HCT116 (cell line): ENCODE measurements at regions not wholly inside any gene's neighbourhood (a gene's known extent, or its start where the extent isn't known, plus 50 kb on each side); places are given as distances from the start of the nearest gene placed in this dataset.

Source experiments
- ATAC-seq: fragments of 200-7000 bp; cut with Tn5 transposase; 2 replicates; pipeline ENCODE4 v1.9.1; 2020; ENCODE audit warnings: mild to moderate bottlenecking, moderate library complexity
- BruUV-seq: library from RNA; stranded (reverse); fragments of 400-500 nt; replicated peaks from 2 replicates; lab custom pipeline; 2021; lab: Mats Ljungman, UMichigan
- CTCF ChIA-PET: fragments of 300-600 bp; sonication (Branson Sonifier 250); formaldehyde crosslinking; loops from one replicate; lab custom pipeline; 2021; ENCODE audit warnings: antibody characterized with exemption; lab: Charles Lee
- POLR2A ChIA-PET: fragments of 300-600, 350-600 bp; sonication (Branson Sonifier 250); formaldehyde crosslinking; loops from one replicate; lab custom pipeline; 2021; ENCODE audit warnings: antibody characterized with exemption; lab: Charles Lee
- RAD21 ChIA-PET, 2 experiments: fragments of 300-600 bp; sonication (Branson Sonifier 250); formaldehyde crosslinking; loops; one replicate each; lab custom pipeline; 2023; ENCODE audit warnings: low total read pairs in 2 of 2; ENCODE audit not compliant: uncharacterized antibody in 2 of 2, unreplicated experiment in 2 of 2, low non-redundant PET in 1 of 2; lab: Charles Lee
- DNase-seq: peaks from one replicate; pipeline ENCODE4 v3.0.0-alpha.2; 2010; ENCODE audit warnings: low read depth, low spot score
- H2AFZ ChIP-seq: fragments of 200-600 bp; shearing (Covaris generic), sonication (generic); 2 replicates; pipeline ENCODE4 v1.6.1; 2017; ENCODE audit warnings: low read depth, mixed run types, mixed read lengths, antibody characterized with exemption, low read length; ENCODE audit not compliant: poor library complexity, severe bottlenecking
- H3K27ac ChIP-seq: 2 replicates; pipeline ENCODE4 v1.5.1; 2012; ENCODE audit warnings: low read depth, low read length
- H3K27me3 ChIP-seq: fragments of 200-600 bp; sonication (generic); 2 replicates; pipeline ENCODE4 v1.6.1; 2016; ENCODE audit warnings: mixed run types, low read length, mixed read lengths; ENCODE audit not compliant: insufficient read depth
- H3K36me3 ChIP-seq, 2 experiments: fragments of 200-500 bp in 1 of 2; fragments of 200-600 bp in 1 of 2; sonication (Bioruptor generic) in 1 of 2; sonication (generic) in 1 of 2; 2 replicates each; pipeline versions ENCODE4 v1.5.1 to v1.6.1; 2014 to 2016; ENCODE audit warnings: low read length in 2 of 2, inconsistent platforms in 1 of 2, mixed read lengths in 1 of 2, mixed run types in 1 of 2; ENCODE audit not compliant: insufficient read depth in 2 of 2, control insufficient read depth in 1 of 2
- H3K4me1 ChIP-seq, 2 experiments: fragments of 200-600 bp in 1 of 2; sonication (generic) in 1 of 2; 2 replicates each; pipeline versions ENCODE4 v1.5.1 to v1.6.1; 2012 to 2017; ENCODE audit warnings: low read length in 2 of 2, inconsistent platforms in 1 of 2, mild to moderate bottlenecking in 1 of 2, mixed read lengths in 1 of 2, mixed run types in 1 of 2, moderate library complexity in 1 of 2; ENCODE audit not compliant: insufficient read depth in 2 of 2, control insufficient read depth in 1 of 2
- H3K4me2 ChIP-seq: fragments of 200-600 bp; sonication (generic); 2 replicates; pipeline ENCODE4 v1.6.1; 2017; ENCODE audit warnings: mixed run types, low read length, mixed read lengths
- H3K4me3 ChIP-seq, 2 experiments: fragments of 200-600 bp in 1 of 2; sonication (generic) in 1 of 2; replicated peaks in 1 of 2; 2 replicates each; pipeline ENCODE4 v1.5.1; 2011 to 2016; ENCODE audit warnings: low read length in 2 of 2, control low read depth in 1 of 2, low read depth in 1 of 2, mild to moderate bottlenecking in 1 of 2, mixed read lengths in 1 of 2, mixed run types in 1 of 2
- H3K79me2 ChIP-seq: fragments of 200-600 bp; sonication (generic); 2 replicates; pipeline ENCODE4 v1.6.1; 2017; ENCODE audit warnings: mild to moderate bottlenecking, mixed run types, low read length, moderate library complexity, mixed read lengths; ENCODE audit not compliant: insufficient read depth
- H3K9ac ChIP-seq: fragments of 200-600 bp; sonication (generic); 2 replicates; pipeline ENCODE4 v1.6.1; 2016; ENCODE audit warnings: low read length, mixed read lengths
- H3K9me2 ChIP-seq: fragments of 200-600 bp; sonication (generic), shearing (Covaris generic); 2 replicates; pipeline ENCODE4 v1.6.1; 2017; ENCODE audit warnings: mixed run types, mild to moderate bottlenecking, moderate library complexity; ENCODE audit not compliant: insufficient read depth
- H3K9me3 ChIP-seq, 2 experiments: fragments of 200-500 bp in 1 of 2; fragments of 200-600 bp in 1 of 2; sonication (Bioruptor generic) in 1 of 2; sonication (generic) in 1 of 2; 2 replicates each; pipeline ENCODE4 v1.6.1; 2014 to 2017; ENCODE audit warnings: low read length in 2 of 2, mixed read lengths in 2 of 2, inconsistent platforms in 1 of 2, low read depth in 1 of 2, mild to moderate bottlenecking in 1 of 2, mixed run types in 1 of 2, moderate library complexity in 1 of 2; ENCODE audit not compliant: control insufficient read depth in 1 of 2, insufficient read depth in 1 of 2
- H4K20me1 ChIP-seq: fragments of 200-600 bp; sonication (generic), shearing (Covaris generic); 2 replicates; pipeline ENCODE4 v1.6.1; 2017; ENCODE audit warnings: mixed run types, mild to moderate bottlenecking, moderate library complexity; ENCODE audit not compliant: insufficient read depth
- CBX3 ChIP-seq: IDR thresholded peaks from 2 replicates; pipeline ENCODE4 v1.6.1; 2012; ENCODE audit warnings: low read depth
- CEBPB ChIP-seq: IDR thresholded peaks from 2 replicates; pipeline ENCODE4 v1.6.1; 2012; ENCODE audit warnings: low read depth
- EZH2 ChIP-seq: fragments of 200-600 bp; sonication (generic); IDR thresholded peaks from 2 replicates; pipeline ENCODE4 v1.6.1; 2017; ENCODE audit warnings: antibody characterized with exemption, mixed run types
- FOSL1 ChIP-seq: IDR thresholded peaks from 2 replicates; pipeline ENCODE4 v1.6.1; 2012; ENCODE audit warnings: low read depth
- POLR2A ChIP-seq: IDR thresholded peaks from 2 replicates; pipeline ENCODE4 v1.7.0; 2011; ENCODE audit warnings: borderline replicate concordance; ENCODE audit not compliant: insufficient read depth, insufficient read length; ENCODE audit errors: extremely low read depth
- POLR2AphosphoS5 ChIP-seq: IDR thresholded peaks from 2 replicates; pipeline ENCODE4 v1.6.1; 2011; ENCODE audit warnings: mild to moderate bottlenecking, low read depth, low read length, moderate library complexity
- RAD21 ChIP-seq: IDR thresholded peaks from 2 replicates; pipeline ENCODE4 v1.6.1; 2012; ENCODE audit warnings: low read depth, mild to moderate bottlenecking
- SIN3A ChIP-seq: IDR thresholded peaks from 2 replicates; pipeline ENCODE4 v1.6.1; 2012; ENCODE audit warnings: low read depth
- SP1 ChIP-seq: IDR thresholded peaks from 2 replicates; pipeline ENCODE4 v1.6.1; 2012; ENCODE audit warnings: low read depth
- YY1 ChIP-seq: IDR thresholded peaks from 2 replicates; pipeline ENCODE4 v1.6.1; 2011; ENCODE audit warnings: low read length, low read depth, moderate library complexity, mild to moderate bottlenecking; ENCODE audit not compliant: insufficient replicate concordance; ENCODE audit errors: extremely low read depth
- ZFX ChIP-seq: fragments of 450-650 bp; IDR thresholded peaks from 2 replicates; pipeline ENCODE4 v1.6.1; 2017
- intact Hi-C: fragments of 100-400 bp; cut with micrococcal nuclease; formaldehyde crosslinking; loops from 2 replicates; pipeline ENCODE4 v1.10.0; 2022
- TF ChIP-seq, protein P1 (sequence below): IDR thresholded peaks from 2 replicates; pipeline ENCODE4 v1.6.1; 2012
- TF ChIP-seq, protein P2 (sequence below): IDR thresholded peaks from 2 replicates; pipeline ENCODE4 v1.6.1; 2012; ENCODE audit warnings: low read depth
- TF ChIP-seq, protein P3 (sequence below), 3 experiments: fragments of 200-600 bp in 1 of 3; sonication (generic) in 1 of 3; IDR thresholded peaks in 2 of 3; conservative IDR thresholded peaks in 1 of 3; 2 replicates each; pipeline ENCODE4 v1.5.1; 2012 to 2017; ENCODE audit warnings: low read depth in 2 of 3, low read length in 2 of 3, antibody characterized with exemption in 1 of 3, borderline replicate concordance in 1 of 3, control low read depth in 1 of 3, mild to moderate bottlenecking in 1 of 3, mixed read lengths in 1 of 3, mixed run types in 1 of 3, moderate library complexity in 1 of 3; ENCODE audit not compliant: insufficient read depth in 1 of 3
- TF ChIP-seq, protein P4 (sequence below): IDR thresholded peaks from 2 replicates; pipeline ENCODE4 v1.6.1; 2011; ENCODE audit warnings: mild to moderate bottlenecking, low read length, moderate library complexity; ENCODE audit not compliant: insufficient replicate concordance; ENCODE audit errors: extremely low read depth

DNA sequence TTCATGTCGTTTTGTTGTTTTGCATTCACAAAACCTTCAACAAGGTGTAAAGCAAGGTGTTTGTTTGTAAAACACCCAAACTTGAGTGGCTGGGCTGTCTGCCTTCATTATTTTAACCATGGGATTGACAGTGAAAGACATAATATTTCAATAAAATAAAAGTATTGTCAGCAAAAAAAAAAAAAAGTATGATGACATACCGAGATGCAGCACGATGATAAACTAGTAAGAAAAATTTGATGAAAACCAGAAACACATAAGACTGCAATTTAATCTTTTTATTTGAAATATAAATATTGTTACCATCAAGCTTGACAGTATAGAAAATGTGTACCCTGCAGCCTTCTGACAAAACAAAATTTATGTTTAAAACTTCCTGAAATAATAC is 419.3 kb upstream of the DYNLRB2 start:
- Histone ChIP-seq H3K4me2 (no peak overlapping the region), H4K20me1 (no peaks in the 10 kb centered on the region), H2AFZ (no peak overlapping the region), H3K27me3 (no peaks in the 10 kb centered on the region), H3K4me3 (no peak overlapping the region), H3K27ac (no peak overlapping the region), H3K9me3 (peaks cover 52 to 71% of the 10 kb centered on the region in 2 experiments; a peak in 3 of 4 replicates), H3K36me3 (no peaks in the 10 kb centered on the region), H3K4me1 (no peaks in the 10 kb centered on the region), H3K9ac (no peak overlapping the region), H3K9me2 (no peaks in the 10 kb centered on the region), H3K79me2 (no peaks in the 10 kb centered on the region)
- TF ChIP-seq SP1 (no peak), POLR2AphosphoS5 (no peak), CEBPB (no peak), SIN3A (no peak), CBX3 (no peak), ZFX (no peak), YY1 (no peak), EZH2 (no peak), POLR2A (no peak), FOSL1 (no peak), RAD21 (no peak)
- TF ChIP-seq, protein P1, sequence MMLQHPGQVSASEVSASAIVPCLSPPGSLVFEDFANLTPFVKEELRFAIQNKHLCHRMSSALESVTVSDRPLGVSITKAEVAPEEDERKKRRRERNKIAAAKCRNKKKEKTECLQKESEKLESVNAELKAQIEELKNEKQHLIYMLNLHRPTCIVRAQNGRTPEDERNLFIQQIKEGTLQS = no peak
- TF ChIP-seq, protein P2, sequence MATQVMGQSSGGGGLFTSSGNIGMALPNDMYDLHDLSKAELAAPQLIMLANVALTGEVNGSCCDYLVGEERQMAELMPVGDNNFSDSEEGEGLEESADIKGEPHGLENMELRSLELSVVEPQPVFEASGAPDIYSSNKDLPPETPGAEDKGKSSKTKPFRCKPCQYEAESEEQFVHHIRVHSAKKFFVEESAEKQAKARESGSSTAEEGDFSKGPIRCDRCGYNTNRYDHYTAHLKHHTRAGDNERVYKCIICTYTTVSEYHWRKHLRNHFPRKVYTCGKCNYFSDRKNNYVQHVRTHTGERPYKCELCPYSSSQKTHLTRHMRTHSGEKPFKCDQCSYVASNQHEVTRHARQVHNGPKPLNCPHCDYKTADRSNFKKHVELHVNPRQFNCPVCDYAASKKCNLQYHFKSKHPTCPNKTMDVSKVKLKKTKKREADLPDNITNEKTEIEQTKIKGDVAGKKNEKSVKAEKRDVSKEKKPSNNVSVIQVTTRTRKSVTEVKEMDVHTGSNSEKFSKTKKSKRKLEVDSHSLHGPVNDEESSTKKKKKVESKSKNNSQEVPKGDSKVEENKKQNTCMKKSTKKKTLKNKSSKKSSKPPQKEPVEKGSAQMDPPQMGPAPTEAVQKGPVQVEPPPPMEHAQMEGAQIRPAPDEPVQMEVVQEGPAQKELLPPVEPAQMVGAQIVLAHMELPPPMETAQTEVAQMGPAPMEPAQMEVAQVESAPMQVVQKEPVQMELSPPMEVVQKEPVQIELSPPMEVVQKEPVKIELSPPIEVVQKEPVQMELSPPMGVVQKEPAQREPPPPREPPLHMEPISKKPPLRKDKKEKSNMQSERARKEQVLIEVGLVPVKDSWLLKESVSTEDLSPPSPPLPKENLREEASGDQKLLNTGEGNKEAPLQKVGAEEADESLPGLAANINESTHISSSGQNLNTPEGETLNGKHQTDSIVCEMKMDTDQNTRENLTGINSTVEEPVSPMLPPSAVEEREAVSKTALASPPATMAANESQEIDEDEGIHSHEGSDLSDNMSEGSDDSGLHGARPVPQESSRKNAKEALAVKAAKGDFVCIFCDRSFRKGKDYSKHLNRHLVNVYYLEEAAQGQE = no peak
- TF ChIP-seq, protein P3, sequence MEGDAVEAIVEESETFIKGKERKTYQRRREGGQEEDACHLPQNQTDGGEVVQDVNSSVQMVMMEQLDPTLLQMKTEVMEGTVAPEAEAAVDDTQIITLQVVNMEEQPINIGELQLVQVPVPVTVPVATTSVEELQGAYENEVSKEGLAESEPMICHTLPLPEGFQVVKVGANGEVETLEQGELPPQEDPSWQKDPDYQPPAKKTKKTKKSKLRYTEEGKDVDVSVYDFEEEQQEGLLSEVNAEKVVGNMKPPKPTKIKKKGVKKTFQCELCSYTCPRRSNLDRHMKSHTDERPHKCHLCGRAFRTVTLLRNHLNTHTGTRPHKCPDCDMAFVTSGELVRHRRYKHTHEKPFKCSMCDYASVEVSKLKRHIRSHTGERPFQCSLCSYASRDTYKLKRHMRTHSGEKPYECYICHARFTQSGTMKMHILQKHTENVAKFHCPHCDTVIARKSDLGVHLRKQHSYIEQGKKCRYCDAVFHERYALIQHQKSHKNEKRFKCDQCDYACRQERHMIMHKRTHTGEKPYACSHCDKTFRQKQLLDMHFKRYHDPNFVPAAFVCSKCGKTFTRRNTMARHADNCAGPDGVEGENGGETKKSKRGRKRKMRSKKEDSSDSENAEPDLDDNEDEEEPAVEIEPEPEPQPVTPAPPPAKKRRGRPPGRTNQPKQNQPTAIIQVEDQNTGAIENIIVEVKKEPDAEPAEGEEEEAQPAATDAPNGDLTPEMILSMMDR (IDR thresholded peaks at IDR 0.05 in 2 of 3, conservative IDR thresholded peaks at IDR 0.05 in 1 of 3; ENCODE audit: borderline replicate concordance in 1 of 3, insufficient read depth in 1 of 3, low read depth in 2 of 3, low read length in 2 of 3) = no peak
- TF ChIP-seq, protein P4, sequence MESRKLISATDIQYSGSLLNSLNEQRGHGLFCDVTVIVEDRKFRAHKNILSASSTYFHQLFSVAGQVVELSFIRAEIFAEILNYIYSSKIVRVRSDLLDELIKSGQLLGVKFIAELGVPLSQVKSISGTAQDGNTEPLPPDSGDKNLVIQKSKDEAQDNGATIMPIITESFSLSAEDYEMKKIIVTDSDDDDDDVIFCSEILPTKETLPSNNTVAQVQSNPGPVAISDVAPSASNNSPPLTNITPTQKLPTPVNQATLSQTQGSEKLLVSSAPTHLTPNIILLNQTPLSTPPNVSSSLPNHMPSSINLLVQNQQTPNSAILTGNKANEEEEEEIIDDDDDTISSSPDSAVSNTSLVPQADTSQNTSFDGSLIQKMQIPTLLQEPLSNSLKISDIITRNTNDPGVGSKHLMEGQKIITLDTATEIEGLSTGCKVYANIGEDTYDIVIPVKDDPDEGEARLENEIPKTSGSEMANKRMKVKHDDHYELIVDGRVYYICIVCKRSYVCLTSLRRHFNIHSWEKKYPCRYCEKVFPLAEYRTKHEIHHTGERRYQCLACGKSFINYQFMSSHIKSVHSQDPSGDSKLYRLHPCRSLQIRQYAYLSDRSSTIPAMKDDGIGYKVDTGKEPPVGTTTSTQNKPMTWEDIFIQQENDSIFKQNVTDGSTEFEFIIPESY = no peak
- no TSS peak for BruUV-seq
- CTCF ChIA-PET = no interaction called here
- RAD21 ChIA-PET = no interaction called here
- POLR2A ChIA-PET = no interaction called here
- DNase-seq = no peak
- intact Hi-C loops = loop anchor here (5.0 kb wide), 1 partner anchor 754 kb away; no protein-coding TSS in a partner anchor
- ATAC-seq = no peak
